ENCODE measurements at regions not wholly inside any gene's neighbourhood (a gene's known extent, or its start where the extent isn't known, plus 50 kb on each side); places are given as distances from the start of the nearest gene placed in this dataset.
A peak's percentile ranks its signal among the peaks of the same experiment; 100 is the strongest.
"Not testable (repeated sequence)": the region's sequence is repeated elsewhere in the genome, so short reads cannot be mapped to it uniquely, and the experiment has no call there.

DNA sequence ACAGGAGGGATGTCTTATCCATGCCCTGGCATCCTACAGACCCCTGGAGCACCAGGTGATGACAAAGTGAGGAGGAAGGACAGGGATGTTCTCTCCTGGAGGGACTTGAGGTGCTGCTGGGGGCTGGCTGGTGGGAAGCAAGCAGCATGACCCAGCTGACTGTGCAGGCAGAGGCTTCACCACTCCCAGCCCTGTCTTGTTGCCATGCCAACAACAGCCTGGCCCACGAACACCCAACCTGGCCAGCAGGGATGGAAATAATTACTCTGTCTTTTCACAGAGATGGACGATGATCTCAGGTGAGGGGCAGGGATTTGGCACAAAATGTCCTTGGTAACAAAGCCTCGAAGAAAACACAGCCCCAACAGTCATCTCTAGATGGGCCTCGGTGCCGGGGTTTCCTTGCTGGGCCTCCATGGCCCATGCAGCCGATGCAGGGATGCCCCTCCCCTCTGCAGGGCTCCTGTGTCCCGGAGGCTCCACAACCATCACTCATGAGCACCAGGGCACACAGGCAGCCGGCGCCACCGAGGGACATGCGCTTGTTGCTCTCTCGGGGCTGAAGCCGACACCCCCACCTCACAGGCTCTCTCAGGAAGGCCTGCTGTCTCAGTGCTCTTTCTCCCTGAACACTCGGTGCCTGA lies 205.5 kb downstream of the BANP start:
- H3K4me1 ChIP-seq; H3K9me3 ChIP-seq; H3K27me3 ChIP-seq; H3K4me3 ChIP-seq; DNase-seq; intact Hi-C loops (cut with DNase I); H3K27ac ChIP-seq; H3K36me3 ChIP-seq; ATAC-seq: not testable (repeated sequence)
- 75 to 80% methylated on average over 6 to 9 of the region's 14 CpGs for WGBS, 2 donors

GRCh38 chr16:88157686-88158085 lies 206.5 kb downstream of the BANP start:
- 84% methylated on average over 11 of the region's 12 CpGs for WGBS, 2 donors
- H3K36me3 ChIP-seq; DNase-seq; H3K4me3 ChIP-seq; H3K27me3 ChIP-seq; intact Hi-C loops (cut with DNase I); ATAC-seq; H3K4me1 ChIP-seq; H3K27ac ChIP-seq; H3K9me3 ChIP-seq: not testable (repeated sequence)

GRCh38 chr16:88158256-88159045 lies 207.2 kb downstream of the BANP start:
- 72 to 75% methylated on average over 20 of the region's 20 CpGs for WGBS, 2 donors

DNA sequence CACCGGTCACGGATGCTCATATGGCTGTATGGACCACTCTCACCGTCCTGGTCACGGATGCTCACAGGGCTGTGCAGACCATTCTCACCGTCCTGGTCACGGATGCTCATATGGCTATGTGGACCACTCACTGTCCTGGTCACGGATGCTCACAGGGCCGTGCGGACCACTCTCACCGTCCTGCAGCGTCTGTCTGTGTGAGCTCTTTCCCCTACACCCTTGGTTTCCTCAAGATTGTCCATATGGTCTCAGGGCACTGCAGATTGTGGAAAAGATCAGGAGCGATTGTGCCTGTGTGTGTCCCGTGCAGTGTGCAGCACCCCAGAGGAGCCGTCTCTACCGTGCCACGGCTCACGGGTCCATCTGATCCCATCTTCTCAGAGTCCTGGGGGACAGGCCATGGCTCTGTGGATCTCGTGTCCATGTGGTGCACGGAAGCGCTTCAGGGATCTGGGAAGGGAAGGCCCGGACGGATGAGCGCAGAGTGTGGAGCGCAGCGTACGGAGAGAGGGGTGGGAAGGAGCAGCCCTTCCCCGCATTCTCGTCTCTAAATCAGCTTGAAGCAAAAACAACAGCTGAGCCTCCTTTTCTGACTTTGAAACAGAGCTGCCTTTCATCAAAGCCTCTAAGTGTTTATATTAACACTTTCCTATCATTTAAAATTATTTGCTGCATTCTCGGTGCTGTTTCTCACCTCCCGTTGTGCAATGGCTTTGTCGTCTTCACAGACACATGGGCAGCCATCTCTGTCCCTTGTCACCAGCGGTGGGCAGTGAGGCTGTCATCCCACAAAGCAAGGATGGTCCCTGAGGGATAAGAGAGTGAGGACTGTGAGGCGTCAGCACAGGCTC lies 208.0 kb downstream of the BANP start:
- intact Hi-C loops (cut with DNase I); H3K4me3 ChIP-seq; DNase-seq; H3K9me3 ChIP-seq; H3K27me3 ChIP-seq; H3K27ac ChIP-seq; H3K4me1 ChIP-seq; ATAC-seq; H3K36me3 ChIP-seq: not testable (repeated sequence)
- WGBS, 2 donors = 80 to 87% methylated on average over 29 to 31 of the region's 33 CpGs

More at GRCh38 chr16:88158256-88159045, 207.2 kb downstream of the BANP start:
- H3K36me3 ChIP-seq; H3K9me3 ChIP-seq; intact Hi-C loops (cut with DNase I); DNase-seq; ATAC-seq; H3K4me3 ChIP-seq; H3K4me1 ChIP-seq; H3K27me3 ChIP-seq; H3K27ac ChIP-seq: not testable (repeated sequence)

- H3K9me3 ChIP-seq; H3K4me3 ChIP-seq; H3K36me3 ChIP-seq; DNase-seq; H3K27me3 ChIP-seq; ATAC-seq; H3K4me1 ChIP-seq; H3K27ac ChIP-seq; intact Hi-C loops (cut with DNase I): not testable (repeated sequence)
- 78 to 82% methylated on average over 8 of the region's 8 CpGs for WGBS, 2 donors
These were observed 208.7 kb downstream of the BANP start for GRCh38 chr16:88159897-88160335.

DNA sequence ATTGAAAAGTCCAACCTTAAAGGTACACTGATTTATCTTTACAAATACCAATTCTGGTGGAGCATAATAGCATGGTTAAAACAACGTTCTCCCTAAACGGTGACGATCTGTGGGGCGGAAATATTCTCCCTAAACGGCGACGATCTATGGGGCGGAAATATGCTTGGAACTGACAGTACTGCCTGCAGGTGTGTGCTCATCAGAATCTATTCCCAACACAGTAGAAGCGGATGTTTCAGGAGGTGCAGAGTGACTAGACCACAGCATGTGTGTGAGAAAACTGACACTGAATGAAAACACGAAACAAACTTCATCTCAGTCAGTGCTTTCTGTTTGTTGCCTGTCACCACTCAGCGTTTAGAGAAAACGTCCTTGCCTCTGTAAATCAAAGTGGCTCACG lies 210.0 kb downstream of the BANP start:
- H3K36me3 ChIP-seq; H3K27me3 ChIP-seq; ATAC-seq; H3K9me3 ChIP-seq; H3K4me3 ChIP-seq; H3K4me1 ChIP-seq; intact Hi-C loops (cut with DNase I); H3K27ac ChIP-seq; DNase-seq: not testable (repeated sequence)
- 85 to 86% methylated on average over 13 of the region's 13 CpGs for WGBS, 2 donors

GRCh38 chr16:88161623-88162275 lies 210.5 kb downstream of the BANP start:
- intact Hi-C loops (cut with DNase I); H3K4me1 ChIP-seq; H3K27ac ChIP-seq; H3K9me3 ChIP-seq; H3K4me3 ChIP-seq; H3K36me3 ChIP-seq; DNase-seq; ATAC-seq; H3K27me3 ChIP-seq: not testable (repeated sequence)
- WGBS, 2 donors = 78 to 87% methylated on average over 9 to 10 of the region's 10 CpGs

GRCh38 chr16:88162778-88163177 lies 211.5 kb downstream of the BANP start:
- H3K4me1 ChIP-seq; intact Hi-C loops (cut with DNase I); H3K27ac ChIP-seq; H3K9me3 ChIP-seq; ATAC-seq; H3K4me3 ChIP-seq; H3K36me3 ChIP-seq; H3K27me3 ChIP-seq; DNase-seq: not testable (repeated sequence)
- WGBS, 2 donors = 93 to 100% methylated on average over 2 of the region's 2 CpGs

DNA sequence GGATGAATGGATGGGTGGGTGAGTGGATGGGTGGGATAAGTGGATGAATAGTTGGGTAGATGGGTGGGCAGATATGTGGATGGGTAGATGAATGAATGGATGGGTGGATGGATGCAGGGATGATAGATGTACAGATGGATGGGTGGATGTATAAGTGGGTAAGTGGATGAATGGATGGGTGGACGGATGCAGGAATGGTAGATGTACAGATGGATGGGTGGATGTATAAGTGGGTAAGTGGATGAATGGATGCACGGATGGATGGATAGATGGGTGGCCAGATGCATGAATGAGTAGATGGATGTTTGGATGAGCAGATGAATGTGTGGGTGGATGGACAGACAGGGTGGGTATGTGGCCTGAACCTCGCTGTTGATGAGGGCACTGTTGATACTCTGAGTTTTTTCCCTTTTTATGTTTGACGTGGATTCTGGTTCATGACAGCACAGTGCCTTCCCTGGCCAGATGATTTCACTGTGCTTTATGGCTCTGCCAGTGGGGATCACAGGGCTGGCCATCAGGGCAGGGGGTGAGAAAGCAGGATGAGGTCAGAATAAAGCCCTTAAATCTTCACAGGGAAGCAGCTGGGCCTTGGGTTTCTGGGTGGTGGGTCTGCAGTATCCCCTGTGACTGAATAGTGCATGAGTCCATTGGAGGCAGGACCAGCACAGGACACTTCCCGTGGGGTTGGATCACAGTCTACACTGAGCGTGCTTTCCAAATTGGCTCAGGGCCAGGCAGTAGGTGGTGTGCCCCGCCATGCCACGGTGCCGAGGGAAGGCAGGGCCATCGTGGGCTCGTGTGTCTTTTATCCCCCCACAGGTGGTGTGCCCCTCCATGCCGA lies 213.2 kb downstream of the BANP start:
- DNase-seq; H3K4me1 ChIP-seq; H3K9me3 ChIP-seq; H3K4me3 ChIP-seq; H3K27ac ChIP-seq; intact Hi-C loops (cut with DNase I); H3K27me3 ChIP-seq; H3K36me3 ChIP-seq: not testable (repeated sequence)
- WGBS, 2 donors = 78 to 84% methylated on average over 12 of the region's 12 CpGs
- ATAC-seq = peak in 1 of 8 donors; percentile 22

DNA sequence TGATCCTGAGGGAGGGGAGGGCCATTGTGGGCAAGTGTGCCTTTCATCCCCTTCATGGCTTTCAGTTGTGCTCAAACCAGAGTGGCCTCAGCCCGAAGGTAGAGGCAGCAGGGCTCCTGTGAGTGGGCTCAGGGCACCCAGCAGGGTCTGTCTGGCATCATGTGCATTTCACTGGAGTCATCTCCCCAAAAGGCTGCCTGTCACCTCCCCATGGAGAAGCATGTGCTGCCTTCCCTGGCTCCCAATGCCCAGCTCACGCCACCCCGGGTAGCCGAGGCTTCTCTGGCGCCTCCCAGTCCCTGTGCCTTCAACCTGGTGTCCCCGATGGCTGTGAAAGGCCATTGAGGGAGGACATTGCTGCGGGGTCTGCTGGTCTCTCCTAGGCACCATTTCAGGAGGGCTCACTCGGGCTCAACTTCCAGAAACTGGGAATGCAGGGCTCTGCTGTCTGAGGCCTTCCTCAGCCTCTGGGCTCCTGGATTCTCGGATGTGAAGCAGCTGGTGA lies 213.9 kb downstream of the BANP start:
- H3K36me3 ChIP-seq; H3K4me1 ChIP-seq; H3K9me3 ChIP-seq; DNase-seq; H3K27ac ChIP-seq; H3K4me3 ChIP-seq; intact Hi-C loops (cut with DNase I); H3K27me3 ChIP-seq: not testable (repeated sequence)
- peak in 1 of 8 donors; percentile 47 for ATAC-seq
- WGBS, 2 donors = 82 to 88% methylated on average over 9 of the region's 9 CpGs
